HCT116 (cell line): ENCODE measurements at regions not wholly inside any gene's neighbourhood (a gene's known extent, or its start where the extent isn't known, plus 50 kb on each side); places are given as distances from the start of the nearest gene placed in this dataset.

Experiments
- ATAC-seq: fragments of 200-7000 bp; cut with Tn5 transposase; 2 replicates; pipeline ENCODE4 v1.9.1; 2020; ENCODE audit warnings: mild to moderate bottlenecking, moderate library complexity
- BruUV-seq: library from RNA; stranded (reverse); fragments of 400-500 nt; replicated peaks from 2 replicates; lab custom pipeline; 2021; lab: Mats Ljungman, UMichigan
- CTCF ChIA-PET: fragments of 300-600 bp; sonication (Branson Sonifier 250); formaldehyde crosslinking; loops from one replicate; lab custom pipeline; 2021; ENCODE audit warnings: antibody characterized with exemption; lab: Charles Lee
- POLR2A ChIA-PET: fragments of 300-600, 350-600 bp; sonication (Branson Sonifier 250); formaldehyde crosslinking; loops from one replicate; lab custom pipeline; 2021; ENCODE audit warnings: antibody characterized with exemption; lab: Charles Lee
- RAD21 ChIA-PET, 2 experiments: fragments of 300-600 bp; sonication (Branson Sonifier 250); formaldehyde crosslinking; loops; one replicate each; lab custom pipeline; 2023; ENCODE audit warnings: low total read pairs in 2 of 2; ENCODE audit not compliant: uncharacterized antibody in 2 of 2, unreplicated experiment in 2 of 2, low non-redundant PET in 1 of 2; lab: Charles Lee
- DNase-seq: peaks from one replicate; pipeline ENCODE4 v3.0.0-alpha.2; 2010; ENCODE audit warnings: low read depth, low spot score
- H2AFZ ChIP-seq: fragments of 200-600 bp; shearing (Covaris generic), sonication (generic); 2 replicates; pipeline ENCODE4 v1.6.1; 2017; ENCODE audit warnings: low read depth, mixed run types, mixed read lengths, antibody characterized with exemption, low read length; ENCODE audit not compliant: poor library complexity, severe bottlenecking
- H3K27ac ChIP-seq: 2 replicates; pipeline ENCODE4 v1.5.1; 2012; ENCODE audit warnings: low read depth, low read length
- H3K27me3 ChIP-seq: fragments of 200-600 bp; sonication (generic); 2 replicates; pipeline ENCODE4 v1.6.1; 2016; ENCODE audit warnings: mixed run types, low read length, mixed read lengths; ENCODE audit not compliant: insufficient read depth
- H3K36me3 ChIP-seq, 2 experiments: fragments of 200-500 bp in 1 of 2; fragments of 200-600 bp in 1 of 2; sonication (Bioruptor generic) in 1 of 2; sonication (generic) in 1 of 2; 2 replicates each; pipeline versions ENCODE4 v1.5.1 to v1.6.1; 2014 to 2016; ENCODE audit warnings: low read length in 2 of 2, inconsistent platforms in 1 of 2, mixed read lengths in 1 of 2, mixed run types in 1 of 2; ENCODE audit not compliant: insufficient read depth in 2 of 2, control insufficient read depth in 1 of 2
- H3K4me1 ChIP-seq, 2 experiments: fragments of 200-600 bp in 1 of 2; sonication (generic) in 1 of 2; 2 replicates each; pipeline versions ENCODE4 v1.5.1 to v1.6.1; 2012 to 2017; ENCODE audit warnings: low read length in 2 of 2, inconsistent platforms in 1 of 2, mild to moderate bottlenecking in 1 of 2, mixed read lengths in 1 of 2, mixed run types in 1 of 2, moderate library complexity in 1 of 2; ENCODE audit not compliant: insufficient read depth in 2 of 2, control insufficient read depth in 1 of 2
- H3K4me2 ChIP-seq: fragments of 200-600 bp; sonication (generic); 2 replicates; pipeline ENCODE4 v1.6.1; 2017; ENCODE audit warnings: mixed run types, low read length, mixed read lengths
- H3K4me3 ChIP-seq, 2 experiments: fragments of 200-600 bp in 1 of 2; sonication (generic) in 1 of 2; replicated peaks in 1 of 2; 2 replicates each; pipeline ENCODE4 v1.5.1; 2011 to 2016; ENCODE audit warnings: low read length in 2 of 2, control low read depth in 1 of 2, low read depth in 1 of 2, mild to moderate bottlenecking in 1 of 2, mixed read lengths in 1 of 2, mixed run types in 1 of 2
- H3K79me2 ChIP-seq: fragments of 200-600 bp; sonication (generic); 2 replicates; pipeline ENCODE4 v1.6.1; 2017; ENCODE audit warnings: mild to moderate bottlenecking, mixed run types, low read length, moderate library complexity, mixed read lengths; ENCODE audit not compliant: insufficient read depth
- H3K9ac ChIP-seq: fragments of 200-600 bp; sonication (generic); 2 replicates; pipeline ENCODE4 v1.6.1; 2016; ENCODE audit warnings: low read length, mixed read lengths
- H3K9me2 ChIP-seq: fragments of 200-600 bp; sonication (generic), shearing (Covaris generic); 2 replicates; pipeline ENCODE4 v1.6.1; 2017; ENCODE audit warnings: mixed run types, mild to moderate bottlenecking, moderate library complexity; ENCODE audit not compliant: insufficient read depth
- H3K9me3 ChIP-seq, 2 experiments: fragments of 200-500 bp in 1 of 2; fragments of 200-600 bp in 1 of 2; sonication (Bioruptor generic) in 1 of 2; sonication (generic) in 1 of 2; 2 replicates each; pipeline ENCODE4 v1.6.1; 2014 to 2017; ENCODE audit warnings: low read length in 2 of 2, mixed read lengths in 2 of 2, inconsistent platforms in 1 of 2, low read depth in 1 of 2, mild to moderate bottlenecking in 1 of 2, mixed run types in 1 of 2, moderate library complexity in 1 of 2; ENCODE audit not compliant: control insufficient read depth in 1 of 2, insufficient read depth in 1 of 2
- H4K20me1 ChIP-seq: fragments of 200-600 bp; sonication (generic), shearing (Covaris generic); 2 replicates; pipeline ENCODE4 v1.6.1; 2017; ENCODE audit warnings: mixed run types, mild to moderate bottlenecking, moderate library complexity; ENCODE audit not compliant: insufficient read depth
- CTCF ChIP-seq, 3 experiments: fragments of 200-600 bp in 1 of 3; sonication (generic) in 1 of 3; IDR thresholded peaks in 2 of 3; conservative IDR thresholded peaks in 1 of 3; 2 replicates each; pipeline ENCODE4 v1.5.1; 2012 to 2017; ENCODE audit warnings: low read depth in 2 of 3, low read length in 2 of 3, antibody characterized with exemption in 1 of 3, borderline replicate concordance in 1 of 3, control low read depth in 1 of 3, mild to moderate bottlenecking in 1 of 3, mixed read lengths in 1 of 3, mixed run types in 1 of 3, moderate library complexity in 1 of 3; ENCODE audit not compliant: insufficient read depth in 1 of 3
- EZH2phosphoT487 ChIP-seq: fragments of 200-600 bp; IDR thresholded peaks from 2 replicates; pipeline ENCODE4 v1.6.1; 2018; ENCODE audit warnings: antibody characterized with exemption, borderline replicate concordance
- FOSL1 ChIP-seq: IDR thresholded peaks from 2 replicates; pipeline ENCODE4 v1.6.1; 2012; ENCODE audit warnings: low read depth
- RAD21 ChIP-seq: IDR thresholded peaks from 2 replicates; pipeline ENCODE4 v1.6.1; 2012; ENCODE audit warnings: low read depth, mild to moderate bottlenecking
- SIN3A ChIP-seq: IDR thresholded peaks from 2 replicates; pipeline ENCODE4 v1.6.1; 2012; ENCODE audit warnings: low read depth
- SP1 ChIP-seq: IDR thresholded peaks from 2 replicates; pipeline ENCODE4 v1.6.1; 2012; ENCODE audit warnings: low read depth
- TCF7L2 ChIP-seq: IDR thresholded peaks from 2 replicates; pipeline ENCODE4 v1.7.0; 2011; ENCODE audit warnings: borderline replicate concordance, inconsistent platforms; ENCODE audit not compliant: insufficient read depth, insufficient read length; ENCODE audit errors: extremely low read depth
- ZBTB33 ChIP-seq: IDR thresholded peaks from 2 replicates; pipeline ENCODE4 v1.6.1; 2011; ENCODE audit warnings: mild to moderate bottlenecking, low read length, moderate library complexity; ENCODE audit not compliant: insufficient replicate concordance; ENCODE audit errors: extremely low read depth
- ZFX ChIP-seq: fragments of 450-650 bp; IDR thresholded peaks from 2 replicates; pipeline ENCODE4 v1.6.1; 2017
- intact Hi-C: fragments of 100-400 bp; cut with micrococcal nuclease; formaldehyde crosslinking; loops from 2 replicates; pipeline ENCODE4 v1.10.0; 2022

- ChIA-PET POLR2A (no interaction called here), CTCF (no interaction called here), RAD21 (no interaction called here)
- no peak for TF ChIP-seq RAD21
- TF ChIP-seq ZFX, result no peak
- no peak for TF ChIP-seq TCF7L2
- TF ChIP-seq SP1, result no peak
- no peak for TF ChIP-seq ZBTB33
- TF ChIP-seq SIN3A, result no peak
- TF ChIP-seq FOSL1, result no peak
- TF ChIP-seq CTCF (IDR thresholded peaks at IDR 0.05 in 2 of 3, conservative IDR thresholded peaks at IDR 0.05 in 1 of 3; ENCODE audit: borderline replicate concordance in 1 of 3, insufficient read depth in 1 of 3, low read depth in 2 of 3, low read length in 2 of 3), result no peak
- TF ChIP-seq EZH2phosphoT487, result no peak
- Histone ChIP-seq H3K9ac (no peak overlapping the region), H3K36me3 (no peaks in the 10 kb centered on the region), H3K27me3 (no peaks in the 10 kb centered on the region), H3K9me3 (no peaks in the 10 kb centered on the region), H3K79me2 (no peaks in the 10 kb centered on the region), H3K4me3 (no peak overlapping the region), H3K4me1 (no peaks in the 10 kb centered on the region), H3K9me2 (no peaks in the 10 kb centered on the region), H2AFZ (no peak overlapping the region), H3K4me2 (no peak overlapping the region), H4K20me1 (no peaks in the 10 kb centered on the region), H3K27ac (no peak overlapping the region)
- ATAC-seq (no peak), DNase-seq (no peak)
- intact Hi-C loops, result no loop called here
- no TSS peak for BruUV-seq
Observed at GRCh38 chr5:41670854-41671479, 160.6 kb upstream of the PLCXD3 start.
